Heart left ventricle (tissue), 16 donors: ENCODE measurements at regions not wholly inside any gene's neighbourhood (a gene's known extent, or its start where the extent isn't known, plus 50 kb on each side); places are given as distances from the start of the nearest gene placed in this dataset.

Source experiments
- ATAC-seq, 4 donors: fragments of 200-7000 bp; cut with Tn5 transposase; one replicate each; pipeline ENCODE4 v1.9.1; 2020 to 2022; ENCODE audit warnings: moderate library complexity in 4 of 4, mild to moderate bottlenecking in 3 of 4, moderate number of reproducible peaks in 1 of 4
- DNase-seq, 5 donors: peaks; one replicate each; pipeline ENCODE4 v3.0.0-alpha.2; 2020
- H3K27ac ChIP-seq, 12 donors: fragments of 200-600 bp; sonication (generic) in 4 of 12; one replicate each; pipeline versions ENCODE4 v1.5.0 to v1.8.0; 2016 to 2022; ENCODE audit warnings: mild to moderate bottlenecking in 2 of 12
- H3K27me3 ChIP-seq, 9 donors: fragments of 200-600 bp; sonication (generic) in 2 of 9; one replicate each; pipeline versions ENCODE4 v1.5.1 to v1.8.0; 2016 to 2022; ENCODE audit warnings: mild to moderate bottlenecking in 3 of 9
- H3K36me3 ChIP-seq, 9 donors: fragments of 200-600 bp; sonication (generic) in 2 of 9; one replicate each; pipeline versions ENCODE4 v1.5.0 to v1.8.0; 2018 to 2022; ENCODE audit warnings: mild to moderate bottlenecking in 2 of 9
- H3K4me1 ChIP-seq, 12 donors: fragments of 200-600 bp; sonication (generic) in 4 of 12; one replicate each; pipeline versions ENCODE4 v1.5.0 to v1.8.0; 2016 to 2022; ENCODE audit warnings: mild to moderate bottlenecking in 3 of 12
- H3K4me3 ChIP-seq, 12 donors: fragments of 200-600 bp; sonication (generic) in 4 of 12; one replicate each; pipeline versions ENCODE4 v1.5.0 to v1.8.0; 2017 to 2022; ENCODE audit warnings: mild to moderate bottlenecking in 9 of 12, moderate library complexity in 4 of 12
- H3K9me3 ChIP-seq, 12 donors: fragments of 200-600 bp; sonication (generic) in 4 of 12; one replicate each; pipeline versions ENCODE4 v1.5.0 to v1.8.0; 2016 to 2022; ENCODE audit warnings: mild to moderate bottlenecking in 1 of 12
- POLR2A ChIP-seq, 2 donors: fragments of 450-650 bp; IDR thresholded peaks; one replicate each; pipeline ENCODE4 v1.6.1; 2017; ENCODE audit warnings: antibody characterized with exemption in 2 of 2, mild to moderate bottlenecking in 2 of 2, moderate library complexity in 2 of 2
- WGBS, 4 donors: extraction: QIAGEN DNeasy Blood & Tissue Kit in 2 of 4; methylation state at CpG; one replicate each; pipeline versions ENCODE4 v1.1.5 to v1.1.7; 2013 to 2018; 5-methylcytosine and 5-hydroxymethylcytosine counted together
- intact Hi-C, 10 donors: fragments of 100-400 bp; cut with DNase I; formaldehyde crosslinking; loops; one replicate each; pipeline versions ENCODE4 v1.11.1 to v1.14.2; 2022
- TF ChIP-seq, protein P1 (sequence below), 12 donors: fragments of 200-600 bp; sonication (generic) in 4 of 12; IDR thresholded peaks; one replicate each; pipeline versions ENCODE4 v1.5.0 to v1.8.0; 2018 to 2022; ENCODE audit warnings: antibody characterized with exemption in 12 of 12, mild to moderate bottlenecking in 5 of 12
- donor health status: ischemic (EF 13 %, LVEDD 7.1; RV severe dilation, severe dysfunction).
- donor health status: healthy with polysubstance abuse.
- donor health status: DM: no; HTN: yes; CAD: no.
- donor health status: DM: no; HTN: no; CAD: no.
- donor health status: ischemic (EF 25% LVEDD 6.9; RV normal size, moderate dysfunction).
- donor health status: ischemic (EF 25% LVEDD 5.7; RV mildly dilated, moderate dysfunction).
- donor health status: healthy.
- donor health status: DM: yes; HTN: yes; CAD: no.
- donor health status: ischemic (EF 35%, LVEDD 5.7; RV mildly dilated, moderate dysfunction).
- donor health status: nonischemic (EF 11% LVEDD 7.7; RV severe dilation, severe dysfunction).
- donor health status: DM: yes; HTN: yes; CAD: no.
- donor health status: PGD.
- donor health status: ischemic (EF 29% LVEDD 5.4; RV normal size, mild dysfunction).
- donor health status: nonischemic (EF 23%, LVEDD 6.1; RV moderate dilation, normal function).

DNA sequence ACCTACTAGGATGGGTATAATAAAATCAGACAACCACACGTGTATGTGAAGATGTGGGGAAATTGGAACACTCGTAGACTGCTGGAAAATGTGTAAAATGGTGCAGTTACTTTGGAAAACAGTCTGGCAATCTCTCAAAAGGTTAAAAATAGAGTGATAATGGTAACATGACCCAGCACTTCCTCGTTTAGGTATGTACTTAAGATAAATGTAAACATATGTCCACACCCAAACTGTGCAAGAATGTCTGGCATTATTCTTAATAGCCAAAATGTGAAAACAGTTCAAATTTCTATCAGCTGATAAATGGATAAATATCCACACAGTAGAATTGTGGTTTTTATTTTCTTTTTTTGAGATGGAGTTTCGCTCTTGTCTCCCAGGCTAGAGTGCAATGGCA lies 272.8 kb downstream of the ZNF248 start:
- intact Hi-C loops = loop anchor here in 1 of 10 donors (10.0 kb wide), 1 partner anchor 1190 kb away; no protein-coding TSS in a partner anchor
- Histone ChIP-seq H3K4me3 (no peak overlapping the region), H3K9me3 (no peaks in the 10 kb centered on the region), H3K27ac (no peak overlapping the region), H3K4me1 (no peaks in the 10 kb centered on the region), H3K27me3 (no peaks in the 10 kb centered on the region), H3K36me3 (no peaks in the 10 kb centered on the region)
- no peak for DNase-seq
- TF ChIP-seq, protein P1, sequence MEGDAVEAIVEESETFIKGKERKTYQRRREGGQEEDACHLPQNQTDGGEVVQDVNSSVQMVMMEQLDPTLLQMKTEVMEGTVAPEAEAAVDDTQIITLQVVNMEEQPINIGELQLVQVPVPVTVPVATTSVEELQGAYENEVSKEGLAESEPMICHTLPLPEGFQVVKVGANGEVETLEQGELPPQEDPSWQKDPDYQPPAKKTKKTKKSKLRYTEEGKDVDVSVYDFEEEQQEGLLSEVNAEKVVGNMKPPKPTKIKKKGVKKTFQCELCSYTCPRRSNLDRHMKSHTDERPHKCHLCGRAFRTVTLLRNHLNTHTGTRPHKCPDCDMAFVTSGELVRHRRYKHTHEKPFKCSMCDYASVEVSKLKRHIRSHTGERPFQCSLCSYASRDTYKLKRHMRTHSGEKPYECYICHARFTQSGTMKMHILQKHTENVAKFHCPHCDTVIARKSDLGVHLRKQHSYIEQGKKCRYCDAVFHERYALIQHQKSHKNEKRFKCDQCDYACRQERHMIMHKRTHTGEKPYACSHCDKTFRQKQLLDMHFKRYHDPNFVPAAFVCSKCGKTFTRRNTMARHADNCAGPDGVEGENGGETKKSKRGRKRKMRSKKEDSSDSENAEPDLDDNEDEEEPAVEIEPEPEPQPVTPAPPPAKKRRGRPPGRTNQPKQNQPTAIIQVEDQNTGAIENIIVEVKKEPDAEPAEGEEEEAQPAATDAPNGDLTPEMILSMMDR (IDR thresholded peaks at IDR 0.05) = no peak
- no peak for TF ChIP-seq POLR2A (IDR thresholded peaks at IDR 0.05)
- 22 to 27% (median 26%) methylated on average over 4 of the region's 4 CpGs for WGBS, 4 donors
- ATAC-seq = no peak

- no peak for DNase-seq
- no peak for ATAC-seq
- H3K4me1 ChIP-seq = no peaks in the 10 kb centered on the region
- H3K4me3 ChIP-seq = no peak overlapping the region
- no peaks in the 10 kb centered on the region for H3K36me3 ChIP-seq
- H3K9me3 ChIP-seq = no peaks in the 10 kb centered on the region
- H3K27me3 ChIP-seq = no peaks in the 10 kb centered on the region
- no peak overlapping the region for H3K27ac ChIP-seq
- TF ChIP-seq POLR2A (IDR thresholded peaks at IDR 0.05) = no peak
- TF ChIP-seq, protein P1 (IDR thresholded peaks at IDR 0.05) = no peak
- intact Hi-C loops = loop anchor here in 1 of 10 donors (10.0 kb wide), 1 partner anchor 1187 kb away; no protein-coding TSS in a partner anchor
These were observed 275.2 kb downstream of the ZNF248 start for GRCh38 chr10:37582237-37582636.

DNA sequence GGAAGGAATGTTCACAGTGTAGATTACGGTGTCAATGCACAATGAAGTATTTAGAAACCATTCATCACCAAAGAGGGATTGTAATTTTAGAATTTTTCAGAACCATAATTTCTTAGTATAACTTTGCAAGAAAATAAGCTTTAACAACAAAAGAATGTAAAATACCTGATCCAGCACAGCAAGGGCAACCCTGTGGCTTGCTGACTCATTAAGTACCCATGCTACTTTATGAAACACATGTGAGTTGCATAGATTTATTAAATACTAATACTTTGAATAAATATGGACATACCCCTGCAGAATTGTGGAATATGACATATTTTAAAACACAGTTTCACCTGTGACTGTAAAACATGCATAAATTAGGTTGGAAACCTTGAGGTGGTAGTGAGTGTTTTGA lies 281.3 kb downstream of the ZNF248 start:
- TF ChIP-seq, protein P1 (IDR thresholded peaks at IDR 0.05) = no peak
- H3K36me3 ChIP-seq = no peaks in the 10 kb centered on the region
- DNase-seq = no peak
- peaks cover 0 to 4% (median 0%) of the 10 kb centered on the region in 12 donors for H3K9me3 ChIP-seq
- ATAC-seq = no peak
- 63 to 83% (median 76%) methylated on average over 1 of the region's 1 CpG for WGBS, 4 donors
- no peak overlapping the region for H3K27ac ChIP-seq
- intact Hi-C loops = no loop called here
- H3K4me1 ChIP-seq = no peaks in the 10 kb centered on the region
- H3K4me3 ChIP-seq = no peak overlapping the region
- H3K27me3 ChIP-seq = no peaks in the 10 kb centered on the region

DNA sequence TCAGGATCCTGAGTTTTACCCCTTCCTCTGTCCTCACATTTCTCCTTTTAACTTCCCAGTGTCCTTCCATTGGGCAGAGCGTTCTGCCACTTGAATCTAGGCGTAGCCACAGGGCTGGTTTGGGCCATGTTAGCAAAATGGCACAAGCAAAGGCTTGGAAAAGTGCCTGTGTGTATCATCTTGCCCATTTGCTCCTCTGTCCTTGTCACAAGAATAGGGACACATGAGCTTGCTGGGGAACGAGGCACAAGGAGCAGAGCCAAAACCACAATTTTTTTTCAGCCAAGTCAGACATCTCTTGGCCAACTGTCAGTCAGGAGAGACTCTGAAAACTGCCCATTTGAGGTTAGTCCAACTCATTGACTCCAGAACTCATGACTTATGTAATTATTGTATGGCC lies 285.2 kb downstream of the ZNF248 start:
- Histone ChIP-seq H3K36me3 (no peaks in the 10 kb centered on the region), H3K9me3 (peaks cover 0 to 8% (median 0%) of the 10 kb centered on the region in 12 donors), H3K27ac (no peak overlapping the region), H3K4me1 (no peaks in the 10 kb centered on the region), H3K4me3 (no peak overlapping the region), H3K27me3 (no peaks in the 10 kb centered on the region)
- no peak for ATAC-seq
- TF ChIP-seq, protein P1 (IDR thresholded peaks at IDR 0.05) = no peak
- no peak for TF ChIP-seq POLR2A (IDR thresholded peaks at IDR 0.05)
- intact Hi-C loops = no loop called here
- 35 to 55% (median 37%) methylated on average over 3 of the region's 3 CpGs for WGBS, 4 donors
- DNase-seq = no peak
